ENCODE measurements at regions not wholly inside any gene's neighbourhood (a gene's known extent, or its start where the extent isn't known, plus 50 kb on each side); places are given as distances from the start of the nearest gene placed in this dataset.

DNA sequence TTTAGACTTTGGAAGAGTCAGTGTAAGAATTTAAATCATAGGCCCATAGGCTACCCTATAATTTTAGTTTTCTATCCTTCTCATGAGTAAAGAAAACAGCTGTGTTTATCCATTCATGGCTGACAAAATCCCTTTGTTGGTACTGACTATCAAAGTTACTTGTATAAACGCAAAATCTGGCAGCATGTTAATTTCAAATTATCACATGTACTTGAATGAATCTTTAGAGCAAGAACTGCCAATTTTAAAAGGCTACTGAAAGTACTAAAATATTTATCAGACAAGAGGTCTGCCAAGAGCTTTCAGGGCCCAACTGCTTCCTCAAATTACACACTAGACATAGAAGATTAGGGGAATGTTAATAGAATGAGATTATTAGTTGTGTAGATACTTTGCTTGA lies 66.6 kb downstream of the MYL12B start:
- Mint-ChIP-seq H3K36me3 (ENCODE audit: low read depth) (no peaks in the 10 kb centered on the region), H3K27ac (no peak overlapping the region), H3K4me1 (ENCODE audit: low read depth) (peaks cover 19% of the 10 kb centered on the region), H3K9me3 (no peaks in the 10 kb centered on the region), H3K4me3 (no peak overlapping the region), H3K27me3 (ENCODE audit: insufficient read depth) (no peaks in the 10 kb centered on the region; the same call in 1 of the 2 replicates)
- DNase-seq, result no peak
- TF ChIP-seq, protein P1, sequence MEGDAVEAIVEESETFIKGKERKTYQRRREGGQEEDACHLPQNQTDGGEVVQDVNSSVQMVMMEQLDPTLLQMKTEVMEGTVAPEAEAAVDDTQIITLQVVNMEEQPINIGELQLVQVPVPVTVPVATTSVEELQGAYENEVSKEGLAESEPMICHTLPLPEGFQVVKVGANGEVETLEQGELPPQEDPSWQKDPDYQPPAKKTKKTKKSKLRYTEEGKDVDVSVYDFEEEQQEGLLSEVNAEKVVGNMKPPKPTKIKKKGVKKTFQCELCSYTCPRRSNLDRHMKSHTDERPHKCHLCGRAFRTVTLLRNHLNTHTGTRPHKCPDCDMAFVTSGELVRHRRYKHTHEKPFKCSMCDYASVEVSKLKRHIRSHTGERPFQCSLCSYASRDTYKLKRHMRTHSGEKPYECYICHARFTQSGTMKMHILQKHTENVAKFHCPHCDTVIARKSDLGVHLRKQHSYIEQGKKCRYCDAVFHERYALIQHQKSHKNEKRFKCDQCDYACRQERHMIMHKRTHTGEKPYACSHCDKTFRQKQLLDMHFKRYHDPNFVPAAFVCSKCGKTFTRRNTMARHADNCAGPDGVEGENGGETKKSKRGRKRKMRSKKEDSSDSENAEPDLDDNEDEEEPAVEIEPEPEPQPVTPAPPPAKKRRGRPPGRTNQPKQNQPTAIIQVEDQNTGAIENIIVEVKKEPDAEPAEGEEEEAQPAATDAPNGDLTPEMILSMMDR (IDR thresholded peaks at IDR 0.05), result no peak

GRCh38 chr18:3329471-3329870 lies 67.5 kb downstream of the MYL12B start:
- no peaks in the 10 kb centered on the region for H3K9me3 Mint-ChIP-seq
- no peak overlapping the region for H3K27ac Mint-ChIP-seq
- no peaks in the 10 kb centered on the region for H3K36me3 Mint-ChIP-seq (ENCODE audit: low read depth)
- H3K4me1 Mint-ChIP-seq (ENCODE audit: low read depth), result peaks cover 12% of the 10 kb centered on the region
- no peaks in the 10 kb centered on the region; the same call in none of the 2 replicates for H3K27me3 Mint-ChIP-seq (ENCODE audit: insufficient read depth)
- TF ChIP-seq, protein P1 (IDR thresholded peaks at IDR 0.05), result no peak
- DNase-seq, result no peak
- no peak overlapping the region for H3K4me3 Mint-ChIP-seq

GRCh38 chr18:3329872-3330271 lies 67.9 kb downstream of the MYL12B start:
- Mint-ChIP-seq H3K9me3 (no peaks in the 10 kb centered on the region), H3K27ac (no peak overlapping the region), H3K4me3 (no peak overlapping the region), H3K4me1 (ENCODE audit: low read depth) (peaks cover 12% of the 10 kb centered on the region), H3K36me3 (ENCODE audit: low read depth) (no peaks in the 10 kb centered on the region), H3K27me3 (ENCODE audit: insufficient read depth) (no peaks in the 10 kb centered on the region; the same call in none of the 2 replicates)
- no peak for DNase-seq
- TF ChIP-seq, protein P1 (IDR thresholded peaks at IDR 0.05), result no peak

GRCh38 chr18:3330622-3331021 lies 68.7 kb downstream of the MYL12B start:
- DNase-seq, result no peak
- Mint-ChIP-seq H3K4me3 (no peak overlapping the region), H3K36me3 (ENCODE audit: low read depth) (no peaks in the 10 kb centered on the region), H3K27me3 (ENCODE audit: insufficient read depth) (no peaks in the 10 kb centered on the region; the same call in none of the 2 replicates), H3K9me3 (no peaks in the 10 kb centered on the region), H3K4me1 (ENCODE audit: low read depth) (peaks cover 12% of the 10 kb centered on the region), H3K27ac (no peak overlapping the region)
- TF ChIP-seq, protein P1 (IDR thresholded peaks at IDR 0.05), result no peak

DNA sequence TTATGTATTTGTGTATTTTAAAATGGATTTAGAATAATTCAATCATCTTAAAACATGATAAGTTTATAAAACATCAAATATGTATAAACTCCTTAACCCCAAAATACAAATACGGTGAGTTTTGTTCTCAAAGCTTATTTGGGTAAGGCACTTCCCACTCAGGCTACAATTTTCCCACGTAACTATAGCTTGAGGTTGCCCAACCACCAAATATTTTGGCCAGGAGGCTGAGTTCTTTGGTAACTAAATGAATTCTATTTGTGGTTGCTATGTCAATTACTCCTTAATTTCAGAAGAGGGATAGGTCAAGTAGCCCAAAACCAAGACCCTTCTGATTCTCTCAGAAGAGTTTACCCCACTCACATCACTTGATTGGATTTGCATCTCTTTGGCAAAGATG lies 70.4 kb downstream of the MYL12B start:
- DNase-seq, result no peak
- no peak overlapping the region for H3K4me3 Mint-ChIP-seq
- H3K4me1 Mint-ChIP-seq (ENCODE audit: low read depth), result peaks cover 12% of the 10 kb centered on the region
- TF ChIP-seq, protein P1 (IDR thresholded peaks at IDR 0.05), result no peak
- no peaks in the 10 kb centered on the region for H3K36me3 Mint-ChIP-seq (ENCODE audit: low read depth)
- no peak overlapping the region for H3K27ac Mint-ChIP-seq
- H3K27me3 Mint-ChIP-seq (ENCODE audit: insufficient read depth), result no peaks in the 10 kb centered on the region; the same call in none of the 2 replicates
- no peaks in the 10 kb centered on the region for H3K9me3 Mint-ChIP-seq
